Hepatocyte (in vitro differentiated cells): ENCODE measurements at regions not wholly inside any gene's neighbourhood (a gene's known extent, or its start where the extent isn't known, plus 50 kb on each side); places are given as distances from the start of the nearest gene placed in this dataset.

ENCODE experiments used
- CTCF ChIP-seq: fragments of 200-600 bp; sonication (generic); IDR thresholded peaks from 2 replicates; pipeline ENCODE4 v1.5.1; 2016; ENCODE audit warnings: antibody characterized with exemption, mild to moderate bottlenecking; ENCODE audit not compliant: poor library complexity
- EZH2 ChIP-seq: fragments of 200-600 bp; sonication (generic); IDR thresholded peaks from 2 replicates; pipeline ENCODE4 v1.6.1; 2016; ENCODE audit warnings: antibody characterized with exemption, mild to moderate bottlenecking, borderline replicate concordance

GRCh38 chr20:57814529-57814928 is 104.7 kb upstream of the PMEPA1 start:
- TF ChIP-seq CTCF = no peak
- TF ChIP-seq EZH2 = no peak
